Cardiac fibroblast (primary cell): ENCODE measurements at regions not wholly inside any gene's neighbourhood (a gene's known extent, or its start where the extent isn't known, plus 50 kb on each side); places are given as distances from the start of the nearest gene placed in this dataset.

ENCODE experiments used
- DNase-seq, 2 donors: peaks; one replicate each; pipeline versions ENCODE4 v3.0.0 to v3.0.0-alpha.2; 2010; ENCODE audit warnings: low read depth in 2 of 2
- H3K4me3 ChIP-seq, 2 donors: replicated peaks in 1 of 2; 1 replicate in 1 of 2; 2 replicates in 1 of 2; pipeline ENCODE4 v1.5.1; 2011; ENCODE audit warnings: low read depth in 2 of 2, low read length in 2 of 2, mild to moderate bottlenecking in 2 of 2, moderate library complexity in 1 of 2
- CTCF ChIP-seq: IDR thresholded peaks from one replicate; pipeline ENCODE4 v1.5.1; 2011; ENCODE audit warnings: low read depth, mild to moderate bottlenecking, low read length, inconsistent platforms

GRCh38 chr12:75561921-75562320 lies 50.5 kb upstream of the KRR1 start:
- TF ChIP-seq CTCF, result no peak
- no peak overlapping the region for H3K4me3 ChIP-seq
- no peak for DNase-seq
